KMS-11 (cell line): ENCODE measurements at regions not wholly inside any gene's neighbourhood (a gene's known extent, or its start where the extent isn't known, plus 50 kb on each side); places are given as distances from the start of the nearest gene placed in this dataset.

ENCODE experiments used
- H2AFZ ChIP-seq: fragments of 200-600 bp; sonication (generic); 2 replicates; pipeline ENCODE4 v1.6.1; 2016; ENCODE audit warnings: antibody characterized with exemption, mixed run types, low read depth
- H3K27ac ChIP-seq: fragments of 200-600 bp; sonication (generic); 2 replicates; pipeline ENCODE4 v1.6.1; 2016; ENCODE audit warnings: mild to moderate bottlenecking, mixed run types
- H3K27me3 ChIP-seq: fragments of 200-600 bp; sonication (generic); 2 replicates; pipeline ENCODE4 v1.6.1; 2017; ENCODE audit warnings: mild to moderate bottlenecking, low read depth, mixed run types, moderate library complexity; ENCODE audit not compliant: insufficient read depth
- H3K36me3 ChIP-seq: fragments of 200-600 bp; sonication (generic); 2 replicates; pipeline ENCODE4 v1.6.1; 2017; ENCODE audit warnings: mild to moderate bottlenecking, mixed run types; ENCODE audit not compliant: insufficient read depth
- H3K4me1 ChIP-seq: fragments of 200-600 bp; sonication (generic); 2 replicates; pipeline ENCODE4 v1.6.1; 2016; ENCODE audit warnings: mild to moderate bottlenecking, low read depth, mixed run types; ENCODE audit not compliant: poor library complexity, severe bottlenecking
- H3K4me2 ChIP-seq: fragments of 200-600 bp; sonication (generic); 2 replicates; pipeline ENCODE4 v1.7.0; 2016; ENCODE audit warnings: mild to moderate bottlenecking, mixed run types
- H3K4me3 ChIP-seq: fragments of 200-600 bp; sonication (generic); IDR thresholded peaks from 2 replicates; pipeline ENCODE4 v1.6.1; 2017; ENCODE audit warnings: low read depth, low read length, mixed read lengths; ENCODE audit not compliant: insufficient read depth
- H3K79me2 ChIP-seq: fragments of 200-600 bp; sonication (generic); 2 replicates; pipeline ENCODE4 v1.6.1; 2016; ENCODE audit warnings: low read depth, mixed run types; ENCODE audit not compliant: insufficient read depth
- H3K9ac ChIP-seq: fragments of 200-600 bp; sonication (generic); 2 replicates; pipeline ENCODE4 v1.6.1; 2016; ENCODE audit warnings: mild to moderate bottlenecking, mixed run types
- H4K20me1 ChIP-seq: fragments of 200-600 bp; sonication (generic); 2 replicates; pipeline ENCODE4 v1.6.1; 2016; ENCODE audit warnings: mild to moderate bottlenecking, mixed run types; ENCODE audit not compliant: insufficient read depth
- TF ChIP-seq, protein P1 (sequence below): fragments of 200-600 bp; sonication (generic); conservative IDR thresholded peaks from 2 replicates; pipeline ENCODE4 v1.6.1; 2017; ENCODE audit warnings: low read depth, mild to moderate bottlenecking, antibody characterized with exemption, low read length, moderate library complexity, mixed read lengths

DNA sequence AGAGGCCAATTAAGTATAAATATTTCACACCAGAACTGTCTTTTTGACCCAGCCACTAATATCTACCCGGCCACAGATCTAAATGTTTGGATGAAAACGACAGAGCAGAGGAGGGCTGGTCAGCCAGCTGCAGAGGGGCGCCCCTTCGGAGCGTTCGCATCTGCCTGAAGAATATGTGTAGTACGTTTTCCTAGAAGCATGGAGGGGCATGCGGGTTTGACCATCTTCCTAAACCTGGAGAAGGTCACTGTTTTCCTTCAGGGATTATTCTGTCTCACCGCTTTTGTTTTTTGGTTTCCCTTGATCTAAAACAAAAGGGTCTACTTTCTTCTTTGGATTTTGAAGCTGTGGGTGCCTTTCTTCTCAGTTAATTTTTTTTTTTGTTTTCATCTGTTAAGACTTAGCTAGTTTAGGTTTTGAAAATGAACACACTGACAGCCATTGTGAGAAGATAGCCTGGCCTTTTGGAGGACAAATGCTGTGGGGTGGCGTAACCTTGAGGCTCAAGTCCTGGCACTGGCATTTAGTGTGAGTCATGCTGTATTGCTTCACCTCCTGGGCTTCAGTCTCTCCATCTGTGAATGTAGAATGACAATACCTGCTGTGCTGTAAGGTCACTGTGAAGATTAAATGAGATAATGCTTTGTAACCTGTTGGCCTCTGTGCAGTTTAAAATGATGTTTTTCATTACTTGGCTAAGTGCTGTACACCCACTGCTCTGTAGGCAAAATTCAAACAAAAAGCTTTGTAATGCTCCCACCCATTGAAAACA is 74.1 kb upstream of the IRF2BP2 start:
- Histone ChIP-seq H3K4me2 (no peak overlapping the region), H2AFZ (no peak overlapping the region), H3K27ac (no peak overlapping the region), H3K27me3 (no peaks in the 10 kb centered on the region), H3K79me2 (no peaks in the 10 kb centered on the region), H3K4me3 (no peak overlapping the region), H3K36me3 (no peaks in the 10 kb centered on the region), H3K4me1 (no peaks in the 10 kb centered on the region), H3K9ac (no peak overlapping the region), H4K20me1 (no peaks in the 10 kb centered on the region)
- TF ChIP-seq, protein P1, sequence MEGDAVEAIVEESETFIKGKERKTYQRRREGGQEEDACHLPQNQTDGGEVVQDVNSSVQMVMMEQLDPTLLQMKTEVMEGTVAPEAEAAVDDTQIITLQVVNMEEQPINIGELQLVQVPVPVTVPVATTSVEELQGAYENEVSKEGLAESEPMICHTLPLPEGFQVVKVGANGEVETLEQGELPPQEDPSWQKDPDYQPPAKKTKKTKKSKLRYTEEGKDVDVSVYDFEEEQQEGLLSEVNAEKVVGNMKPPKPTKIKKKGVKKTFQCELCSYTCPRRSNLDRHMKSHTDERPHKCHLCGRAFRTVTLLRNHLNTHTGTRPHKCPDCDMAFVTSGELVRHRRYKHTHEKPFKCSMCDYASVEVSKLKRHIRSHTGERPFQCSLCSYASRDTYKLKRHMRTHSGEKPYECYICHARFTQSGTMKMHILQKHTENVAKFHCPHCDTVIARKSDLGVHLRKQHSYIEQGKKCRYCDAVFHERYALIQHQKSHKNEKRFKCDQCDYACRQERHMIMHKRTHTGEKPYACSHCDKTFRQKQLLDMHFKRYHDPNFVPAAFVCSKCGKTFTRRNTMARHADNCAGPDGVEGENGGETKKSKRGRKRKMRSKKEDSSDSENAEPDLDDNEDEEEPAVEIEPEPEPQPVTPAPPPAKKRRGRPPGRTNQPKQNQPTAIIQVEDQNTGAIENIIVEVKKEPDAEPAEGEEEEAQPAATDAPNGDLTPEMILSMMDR: no peak

- no peak overlapping the region for H3K4me3 ChIP-seq
- no peaks in the 10 kb centered on the region for H3K27me3 ChIP-seq
- H3K79me2 ChIP-seq: no peaks in the 10 kb centered on the region
- H3K27ac ChIP-seq: no peak overlapping the region
- no peak overlapping the region for H3K9ac ChIP-seq
- no peaks in the 10 kb centered on the region for H4K20me1 ChIP-seq
- no peaks in the 10 kb centered on the region for H3K4me1 ChIP-seq
- H3K36me3 ChIP-seq: no peaks in the 10 kb centered on the region
- TF ChIP-seq, protein P1: no peak
- H3K4me2 ChIP-seq: no peak overlapping the region
- H2AFZ ChIP-seq: no peak overlapping the region
Observed at GRCh38 chr1:234683127-234683860, 73.3 kb upstream of the IRF2BP2 start.

DNA sequence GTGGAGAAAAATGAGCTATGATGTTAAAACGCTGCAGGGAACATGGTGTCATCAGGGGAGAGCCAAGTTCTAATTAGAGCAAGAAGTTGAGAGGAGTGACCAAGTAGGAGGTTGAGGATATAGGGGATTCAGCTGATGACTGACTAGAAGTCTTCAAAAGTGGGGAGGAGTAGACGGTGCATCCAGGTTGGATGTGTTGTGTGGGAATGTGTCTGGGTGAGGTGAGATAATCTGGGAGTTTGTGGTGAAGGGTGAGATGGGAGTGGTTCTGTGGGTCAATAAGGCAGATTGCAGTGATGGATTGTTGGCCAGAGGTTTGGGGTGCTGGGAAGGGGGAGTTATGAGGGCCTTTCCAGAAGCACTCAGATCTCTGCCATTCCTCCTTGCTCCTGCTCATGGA is 72.0 kb upstream of the IRF2BP2 start:
- TF ChIP-seq, protein P1: no peak
- no peaks in the 10 kb centered on the region for H3K36me3 ChIP-seq
- no peaks in the 10 kb centered on the region for H3K27me3 ChIP-seq
- no peak overlapping the region for H3K4me2 ChIP-seq
- no peak overlapping the region for H3K27ac ChIP-seq
- no peaks in the 10 kb centered on the region for H3K4me1 ChIP-seq
- no peak overlapping the region for H2AFZ ChIP-seq
- H3K79me2 ChIP-seq: no peaks in the 10 kb centered on the region
- H3K4me3 ChIP-seq: no peak overlapping the region
- no peaks in the 10 kb centered on the region for H4K20me1 ChIP-seq
- H3K9ac ChIP-seq: no peak overlapping the region

- no peak overlapping the region for H2AFZ ChIP-seq
- H3K27ac ChIP-seq: no peak overlapping the region
- H3K4me1 ChIP-seq: no peaks in the 10 kb centered on the region
Observed at GRCh38 chr1:234681065-234681464, 71.1 kb upstream of the IRF2BP2 start.

More at GRCh38 chr1:234681065-234681464, 71.1 kb upstream of the IRF2BP2 start:
- Histone ChIP-seq H4K20me1 (no peaks in the 10 kb centered on the region), H3K9ac (no peak overlapping the region), H3K27me3 (no peaks in the 10 kb centered on the region), H3K36me3 (no peaks in the 10 kb centered on the region), H3K4me2 (no peak overlapping the region), H3K4me3 (no peak overlapping the region), H3K79me2 (no peaks in the 10 kb centered on the region)
- TF ChIP-seq, protein P1: no peak
